SH-SY5Y (cell line): ENCODE measurements at regions not wholly inside any gene's neighbourhood (a gene's known extent, or its start where the extent isn't known, plus 50 kb on each side); places are given as distances from the start of the nearest gene placed in this dataset.

Experiments
- GATA2 ChIP-seq: IDR thresholded peaks from 2 replicates; pipeline ENCODE4 v1.6.1; 2011; ENCODE audit warnings: mild to moderate bottlenecking, low read depth, low read length
- GATA3 ChIP-seq: IDR thresholded peaks from 2 replicates; pipeline ENCODE4 v1.6.1; 2011; ENCODE audit warnings: low read depth, mild to moderate bottlenecking, low read length, moderate library complexity

DNA sequence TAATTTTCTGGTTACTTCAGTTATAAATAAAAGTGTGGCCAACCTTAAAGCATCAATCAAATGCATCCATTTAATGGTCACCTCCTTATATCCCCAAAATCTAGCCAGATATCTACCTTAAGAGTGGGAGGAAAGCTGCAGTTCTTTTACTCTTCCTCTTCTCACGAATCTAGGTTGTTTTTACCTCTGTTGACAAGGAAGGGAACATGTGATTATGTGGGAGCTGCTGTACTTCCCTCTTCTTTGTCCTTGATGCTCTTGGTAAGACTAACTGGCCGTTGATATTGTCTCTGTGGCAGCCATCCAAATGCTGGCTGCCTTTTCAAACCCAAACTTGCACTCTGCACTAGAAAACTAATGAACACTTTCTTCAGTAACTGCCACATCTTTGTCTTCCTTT, 275.3 kb upstream of the CADM2 start:
- TF ChIP-seq GATA2 (no peak), GATA3 (no peak)
